CD4-positive, alpha-beta memory T cell (primary cell): ENCODE measurements at regions not wholly inside any gene's neighbourhood (a gene's known extent, or its start where the extent isn't known, plus 50 kb on each side); places are given as distances from the start of the nearest gene placed in this dataset.

Source experiments
- CTCF ChIA-PET: fragments of 350-600 bp; sonication (Branson Sonifier 250); formaldehyde crosslinking; loops from one replicate; lab custom pipeline; 2021; ENCODE audit warnings: inconsistent platforms; ENCODE audit not compliant: partially characterized antibody; lab: Charles Lee
- POLR2A ChIA-PET: fragments of 350-600 bp; sonication (Branson Sonifier 250); formaldehyde crosslinking; loops from one replicate; lab custom pipeline; 2021; ENCODE audit not compliant: partially characterized antibody; lab: Charles Lee
- DNase-seq, 5 donors: peaks; one replicate each; pipeline versions ENCODE4 v3.0.0 to v3.0.0-alpha.2; 2020 to 2022; ENCODE audit warnings: mixed read lengths in 1 of 5
- H3K27ac ChIP-seq: one replicate; pipeline ENCODE4 v1.7.0; 2013; ENCODE audit warnings: low read depth, low read length
- H3K27me3 ChIP-seq: 2 replicates; pipeline ENCODE4 v1.7.0; 2013; ENCODE audit warnings: mild to moderate bottlenecking, low read length, moderate library complexity; ENCODE audit not compliant: insufficient read depth
- H3K36me3 ChIP-seq: 2 replicates; pipeline ENCODE4 v1.7.0; 2013; ENCODE audit warnings: mild to moderate bottlenecking, low read length, moderate library complexity; ENCODE audit not compliant: insufficient read depth
- H3K4me1 ChIP-seq: 2 replicates; pipeline ENCODE4 v1.7.0; 2013; ENCODE audit warnings: mild to moderate bottlenecking, low read length, moderate library complexity; ENCODE audit not compliant: insufficient read depth
- H3K4me3 ChIP-seq, 2 donors: one replicate each; pipeline ENCODE4 v1.7.0; 2013; ENCODE audit warnings: low read length in 2 of 2, mild to moderate bottlenecking in 1 of 2
- H3K9me3 ChIP-seq, 2 donors: one replicate each; pipeline ENCODE4 v1.7.0; 2013; ENCODE audit warnings: low read length in 2 of 2, control low read depth in 1 of 2; ENCODE audit not compliant: control insufficient read depth in 1 of 2
- H3K27ac Mint-ChIP-seq, 7 donors: one replicate each; pipeline ENCODE4 v1.8.0; 2020 to 2021; ENCODE audit warnings: mixed read lengths in 7 of 7, mild to moderate bottlenecking in 6 of 7, inconsistent platforms in 3 of 7, moderate library complexity in 3 of 7
- H3K27me3 Mint-ChIP-seq, 2 donors: one replicate each; pipeline ENCODE4 v1.8.0; 2020 to 2021; ENCODE audit warnings: mixed read lengths in 2 of 2
- H3K36me3 Mint-ChIP-seq, 2 donors: one replicate each; pipeline ENCODE4 v1.8.0; 2020 to 2021; ENCODE audit warnings: mixed read lengths in 2 of 2, inconsistent platforms in 1 of 2, mild to moderate bottlenecking in 1 of 2
- H3K4me1 Mint-ChIP-seq, 4 donors: one replicate each; pipeline ENCODE4 v1.8.0; 2020 to 2021; ENCODE audit warnings: mixed read lengths in 4 of 4, mild to moderate bottlenecking in 1 of 4
- H3K4me3 Mint-ChIP-seq, 8 donors: one replicate each; pipeline ENCODE4 v1.8.0; 2020 to 2021; ENCODE audit warnings: mixed read lengths in 8 of 8, mild to moderate bottlenecking in 7 of 8, moderate library complexity in 6 of 8, inconsistent platforms in 3 of 8
- H3K9me3 Mint-ChIP-seq, 8 donors: one replicate each; pipeline ENCODE4 v1.8.0; 2020 to 2021; ENCODE audit warnings: mixed read lengths in 8 of 8, mild to moderate bottlenecking in 5 of 8, inconsistent platforms in 3 of 8, moderate library complexity in 1 of 8
- intact Hi-C: fragments of 100-400 bp; cut with micrococcal nuclease; formaldehyde crosslinking; loops from one replicate; pipeline ENCODE4 v1.15.1; 2023

DNA sequence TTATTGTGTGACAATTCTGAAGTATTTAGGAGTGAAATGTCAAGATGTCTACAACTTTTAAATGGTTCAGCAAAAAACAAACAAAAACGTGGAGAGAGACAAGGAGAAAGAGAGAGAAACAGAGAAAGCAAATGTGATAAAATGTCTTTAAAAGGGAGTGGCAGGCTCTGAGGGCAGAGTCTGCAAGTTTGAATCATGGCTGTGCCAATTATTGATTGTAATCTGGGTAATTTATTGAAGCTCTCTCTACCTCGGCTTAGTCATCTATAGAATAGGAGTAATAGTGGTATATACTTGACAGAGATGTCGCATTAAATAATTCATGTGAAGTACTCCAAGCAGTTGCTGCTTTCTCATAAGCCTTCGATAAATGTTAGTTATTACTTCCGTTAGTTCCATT is 61.3 kb upstream of the ARID1B start:
- Mint-ChIP-seq H3K9me3 (no peaks in the 10 kb centered on the region), H3K27ac (no peak overlapping the region), H3K4me3 (no peak overlapping the region), H3K36me3 (no peaks in the 10 kb centered on the region), H3K27me3 (no peaks in the 10 kb centered on the region), H3K4me1 (peaks cover 12 to 16% (median 14%) of the 10 kb centered on the region in 4 donors)
- intact Hi-C loops = no loop called here
- CTCF ChIA-PET = no interaction called here
- POLR2A ChIA-PET = no interaction called here
- H3K27ac ChIP-seq = no peak overlapping the region
- peaks cover 8% of the 10 kb centered on the region for H3K4me1 ChIP-seq
- H3K9me3 ChIP-seq = no peaks in the 10 kb centered on the region
- no peak for DNase-seq
- H3K36me3 ChIP-seq = no peaks in the 10 kb centered on the region
- H3K4me3 ChIP-seq = no peak overlapping the region
- H3K27me3 ChIP-seq = no peaks in the 10 kb centered on the region

DNA sequence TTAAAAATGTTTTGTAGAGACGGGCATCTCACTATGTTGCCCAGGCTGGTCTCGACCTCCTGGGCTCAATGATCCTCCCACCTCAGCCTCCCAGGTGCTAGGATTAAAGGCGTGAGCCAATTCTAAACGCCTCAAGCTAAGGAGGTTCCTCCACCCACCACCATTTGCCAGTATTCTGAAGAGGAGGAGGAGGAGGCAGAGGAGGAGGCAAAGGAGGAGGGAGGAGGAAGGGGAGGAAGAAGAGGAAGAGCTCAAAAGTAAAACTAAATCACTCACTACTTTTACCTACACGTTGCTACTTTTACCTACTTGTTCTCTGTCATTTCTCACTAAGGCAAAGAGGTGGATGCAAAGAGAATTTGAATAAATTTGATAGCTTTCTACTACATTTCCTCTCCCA is 63.6 kb upstream of the ARID1B start:
- Mint-ChIP-seq H3K36me3 (no peaks in the 10 kb centered on the region), H3K27me3 (peaks cover 0 to 3% of the 10 kb centered on the region in 2 donors), H3K4me3 (no peak overlapping the region), H3K4me1 (peaks cover 0 to 1% (median 0%) of the 10 kb centered on the region in 4 donors), H3K9me3 (no peaks in the 10 kb centered on the region), H3K27ac (no peak overlapping the region)
- Histone ChIP-seq H3K36me3 (no peaks in the 10 kb centered on the region), H3K4me3 (no peak overlapping the region), H3K27ac (no peak overlapping the region), H3K27me3 (no peaks in the 10 kb centered on the region), H3K9me3 (no peaks in the 10 kb centered on the region), H3K4me1 (no peaks in the 10 kb centered on the region)
- POLR2A ChIA-PET = no interaction called here
- DNase-seq = no peak
- intact Hi-C loops = no loop called here
- CTCF ChIA-PET = no interaction called here

- no peaks in the 10 kb centered on the region for H3K27me3 ChIP-seq
- intact Hi-C loops = no loop called here
- no peaks in the 10 kb centered on the region for H3K4me1 ChIP-seq
- H3K27ac ChIP-seq = no peak overlapping the region
- no peaks in the 10 kb centered on the region for H3K9me3 ChIP-seq
- H3K36me3 ChIP-seq = no peaks in the 10 kb centered on the region
- H3K4me3 Mint-ChIP-seq = no peak overlapping the region
- peaks cover 0 to 2% (median 0%) of the 10 kb centered on the region in 8 donors for H3K9me3 Mint-ChIP-seq
- POLR2A ChIA-PET = no interaction called here
- H3K36me3 Mint-ChIP-seq = no peaks in the 10 kb centered on the region
- H3K4me3 ChIP-seq = no peak overlapping the region
- peaks cover 7 to 13% of the 10 kb centered on the region in 2 donors for H3K27me3 Mint-ChIP-seq
- DNase-seq = no peak
- CTCF ChIA-PET = no interaction called here
- H3K27ac Mint-ChIP-seq = no peak overlapping the region
- peaks cover 0 to 1% (median 0%) of the 10 kb centered on the region in 4 donors for H3K4me1 Mint-ChIP-seq
These were observed 66.7 kb upstream of the ARID1B start for GRCh38 chr6:156710479-156710878.

DNA sequence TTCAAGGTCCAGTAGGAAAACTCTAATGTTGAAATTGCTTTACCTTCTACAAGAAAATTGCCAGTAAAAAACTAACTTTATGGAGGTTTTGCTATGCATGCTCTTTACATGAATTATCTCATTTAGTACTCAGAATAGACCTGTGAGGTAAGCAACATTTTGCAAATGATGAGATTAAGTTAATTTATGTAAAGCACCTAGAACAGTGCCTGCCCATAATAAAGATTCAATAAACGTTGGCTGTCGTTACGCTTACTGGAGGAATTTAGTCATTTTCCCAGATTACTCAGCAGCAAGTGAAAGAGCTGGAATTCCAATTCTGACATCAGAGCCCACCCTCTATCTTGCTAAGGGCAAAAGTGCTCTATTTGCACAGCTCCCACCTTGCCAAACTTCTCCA is 69.4 kb upstream of the ARID1B start:
- H3K27ac Mint-ChIP-seq = no peak overlapping the region
- H3K9me3 Mint-ChIP-seq = peaks cover 0 to 2% (median 0%) of the 10 kb centered on the region in 8 donors
- no peak for DNase-seq
- peaks cover 7 to 14% of the 10 kb centered on the region in 2 donors for H3K27me3 Mint-ChIP-seq
- no peaks in the 10 kb centered on the region for H3K9me3 ChIP-seq
- H3K4me3 ChIP-seq = no peak overlapping the region
- H3K4me1 ChIP-seq = no peaks in the 10 kb centered on the region
- no peaks in the 10 kb centered on the region for H3K36me3 ChIP-seq
- ChIA-PET CTCF (interaction anchor here (1.2 kb wide), 1 partner anchor 10 kb away, joined by 3 read pairs; no protein-coding TSS in a partner anchor), POLR2A (no interaction called here)
- no peaks in the 10 kb centered on the region for H3K27me3 ChIP-seq
- no peak overlapping the region for H3K4me3 Mint-ChIP-seq
- intact Hi-C loops = no loop called here
- no peak overlapping the region for H3K27ac ChIP-seq
- no peaks in the 10 kb centered on the region for H3K36me3 Mint-ChIP-seq
- H3K4me1 Mint-ChIP-seq = peaks cover 0 to 1% (median 0%) of the 10 kb centered on the region in 4 donors

GRCh38 chr6:156703719-156704118 is 73.5 kb upstream of the ARID1B start:
- Histone ChIP-seq H3K4me1 (no peaks in the 10 kb centered on the region), H3K27ac (no peak overlapping the region), H3K9me3 (no peaks in the 10 kb centered on the region), H3K36me3 (no peaks in the 10 kb centered on the region), H3K27me3 (no peaks in the 10 kb centered on the region), H3K4me3 (no peak overlapping the region)
- Mint-ChIP-seq H3K27me3 (peaks cover 13 to 19% of the 10 kb centered on the region in 2 donors), H3K9me3 (peaks cover 0 to 2% (median 0%) of the 10 kb centered on the region in 8 donors), H3K4me1 (peaks cover 0 to 3% (median under 1%) of the 10 kb centered on the region in 4 donors), H3K36me3 (no peaks in the 10 kb centered on the region), H3K4me3 (no peak overlapping the region), H3K27ac (no peak overlapping the region)
- intact Hi-C loops = no loop called here
- no peak for DNase-seq
- ChIA-PET POLR2A (no interaction called here), CTCF (no interaction called here)

GRCh38 chr6:156701966-156702365 is 75.2 kb upstream of the ARID1B start:
- Histone ChIP-seq H3K27me3 (no peaks in the 10 kb centered on the region), H3K27ac (no peak overlapping the region), H3K36me3 (no peaks in the 10 kb centered on the region), H3K9me3 (no peaks in the 10 kb centered on the region), H3K4me3 (no peak overlapping the region), H3K4me1 (no peaks in the 10 kb centered on the region)
- peaks cover 15 to 20% of the 10 kb centered on the region in 2 donors for H3K27me3 Mint-ChIP-seq
- no peak overlapping the region for H3K4me3 Mint-ChIP-seq
- no peak for DNase-seq
- H3K36me3 Mint-ChIP-seq = no peaks in the 10 kb centered on the region
- H3K9me3 Mint-ChIP-seq = no peaks in the 10 kb centered on the region
- ChIA-PET POLR2A (no interaction called here), CTCF (no interaction called here)
- H3K4me1 Mint-ChIP-seq = peaks cover 0 to 3% (median under 1%) of the 10 kb centered on the region in 4 donors
- intact Hi-C loops = no loop called here
- no peak overlapping the region for H3K27ac Mint-ChIP-seq

- Histone ChIP-seq H3K27me3 (no peaks in the 10 kb centered on the region), H3K27ac (no peak overlapping the region), H3K36me3 (no peaks in the 10 kb centered on the region), H3K9me3 (no peaks in the 10 kb centered on the region), H3K4me1 (no peaks in the 10 kb centered on the region), H3K4me3 (no peak overlapping the region)
- Mint-ChIP-seq H3K9me3 (no peaks in the 10 kb centered on the region), H3K4me1 (peaks cover 0 to 3% (median 0%) of the 10 kb centered on the region in 4 donors), H3K27me3 (peaks cover 12 to 20% of the 10 kb centered on the region in 2 donors), H3K27ac (no peak overlapping the region), H3K4me3 (no peak overlapping the region), H3K36me3 (no peaks in the 10 kb centered on the region)
- DNase-seq = no peak
- CTCF ChIA-PET = interaction anchor here (1.1 kb wide), 1 partner anchor 79 kb away, joined by 3 read pairs; no protein-coding TSS in a partner anchor
- POLR2A ChIA-PET = no interaction called here
- intact Hi-C loops = no loop called here
These were observed 76.6 kb upstream of the ARID1B start for GRCh38 chr6:156700440-156701057.
